ENCODE measurements at regions not wholly inside any gene's neighbourhood (a gene's known extent, or its start where the extent isn't known, plus 50 kb on each side); places are given as distances from the start of the nearest gene placed in this dataset.

DNA sequence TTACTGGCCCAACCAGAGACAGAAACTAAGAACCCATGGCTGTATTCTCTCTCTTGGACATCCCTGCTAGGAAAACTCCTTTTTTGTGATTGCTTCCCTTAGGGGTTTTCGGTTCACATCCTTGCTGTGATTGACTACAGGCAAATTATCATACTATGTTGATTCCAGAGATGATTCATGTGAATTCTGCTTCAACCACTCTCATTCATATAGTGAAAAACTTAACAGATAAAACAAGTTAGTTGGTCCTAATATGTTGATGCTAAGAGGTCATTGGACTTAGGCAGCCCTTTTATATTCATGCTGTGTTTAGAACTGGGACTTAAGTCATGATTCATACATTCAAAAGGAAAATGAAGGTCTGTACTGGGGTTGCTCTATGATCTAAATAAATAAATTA lies 76.9 kb upstream of the CCN2 start:
- no peak for DNase-seq (ENCODE audit: low spot score)
- no peaks in the 10 kb centered on the region for H3K79me2 ChIP-seq (ENCODE audit: insufficient read depth, low read length)
- CTCF ChIA-PET (ENCODE audit: low intra/inter-chr PET ratio, low total read pairs), result no interaction called here
- intact Hi-C loops (cut with micrococcal nuclease; ENCODE audit: unreplicated experiment), result loop anchor here (1.0 kb wide), 1 partner anchor 21 kb away; no protein-coding TSS in a partner anchor
- no peaks in the 10 kb centered on the region for H3K36me3 ChIP-seq (replicated peaks in 1 of 2; ENCODE audit: control insufficient read depth in 1 of 2, insufficient read depth in 2 of 2, low read length in 2 of 2)
- in situ Hi-C loops (cut with HindIII; ENCODE audit: extremely low pct_ligation_motif_present, low pct_unique_long_range_greater_than_20kb), result no loop called here
- no peaks in the 10 kb centered on the region for H4K20me1 ChIP-seq (ENCODE audit: insufficient read depth, low read length)
- no peak overlapping the region for H3K9ac ChIP-seq (ENCODE audit: insufficient read depth, low read depth, low read length)
- TF ChIP-seq, protein P1, sequence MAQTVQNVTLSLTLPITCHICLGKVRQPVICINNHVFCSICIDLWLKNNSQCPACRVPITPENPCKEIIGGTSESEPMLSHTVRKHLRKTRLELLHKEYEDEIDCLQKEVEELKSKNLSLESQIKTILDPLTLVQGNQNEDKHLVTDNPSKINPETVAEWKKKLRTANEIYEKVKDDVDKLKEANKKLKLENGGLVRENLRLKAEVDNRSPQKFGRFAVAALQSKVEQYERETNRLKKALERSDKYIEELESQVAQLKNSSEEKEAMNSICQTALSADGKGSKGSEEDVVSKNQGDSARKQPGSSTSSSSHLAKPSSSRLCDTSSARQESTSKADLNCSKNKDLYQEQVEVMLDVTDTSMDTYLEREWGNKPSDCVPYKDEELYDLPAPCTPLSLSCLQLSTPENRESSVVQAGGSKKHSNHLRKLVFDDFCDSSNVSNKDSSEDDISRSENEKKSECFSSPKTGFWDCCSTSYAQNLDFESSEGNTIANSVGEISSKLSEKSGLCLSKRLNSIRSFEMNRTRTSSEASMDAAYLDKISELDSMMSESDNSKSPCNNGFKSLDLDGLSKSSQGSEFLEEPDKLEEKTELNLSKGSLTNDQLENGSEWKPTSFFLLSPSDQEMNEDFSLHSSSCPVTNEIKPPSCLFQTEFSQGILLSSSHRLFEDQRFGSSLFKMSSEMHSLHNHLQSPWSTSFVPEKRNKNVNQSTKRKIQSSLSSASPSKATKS (CRISPR knock-in tag; IDR thresholded peaks at IDR 0.05), result no peak
- TF ChIP-seq, protein P2, sequence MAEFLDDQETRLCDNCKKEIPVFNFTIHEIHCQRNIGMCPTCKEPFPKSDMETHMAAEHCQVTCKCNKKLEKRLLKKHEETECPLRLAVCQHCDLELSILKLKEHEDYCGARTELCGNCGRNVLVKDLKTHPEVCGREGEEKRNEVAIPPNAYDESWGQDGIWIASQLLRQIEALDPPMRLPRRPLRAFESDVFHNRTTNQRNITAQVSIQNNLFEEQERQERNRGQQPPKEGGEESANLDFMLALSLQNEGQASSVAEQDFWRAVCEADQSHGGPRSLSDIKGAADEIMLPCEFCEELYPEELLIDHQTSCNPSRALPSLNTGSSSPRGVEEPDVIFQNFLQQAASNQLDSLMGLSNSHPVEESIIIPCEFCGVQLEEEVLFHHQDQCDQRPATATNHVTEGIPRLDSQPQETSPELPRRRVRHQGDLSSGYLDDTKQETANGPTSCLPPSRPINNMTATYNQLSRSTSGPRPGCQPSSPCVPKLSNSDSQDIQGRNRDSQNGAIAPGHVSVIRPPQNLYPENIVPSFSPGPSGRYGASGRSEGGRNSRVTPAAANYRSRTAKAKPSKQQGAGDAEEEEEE (CRISPR knock-in tag; IDR thresholded peaks at IDR 0.05; ENCODE audit: borderline replicate concordance), result no peak
- TF ChIP-seq ZNF383 (CRISPR knock-in tag; IDR thresholded peaks at IDR 0.05; ENCODE audit: borderline replicate concordance), result no peak
- TF ChIP-seq HNF4G (IDR thresholded peaks at IDR 0.05; ENCODE audit: borderline replicate concordance, low read depth, low read length), result no peak
- no peak for TF ChIP-seq HNF4G (CRISPR knock-in tag; IDR thresholded peaks at IDR 0.05; ENCODE audit: borderline replicate concordance, low read depth)
- TF ChIP-seq ZNF230 (CRISPR knock-in tag; IDR thresholded peaks at IDR 0.05), result no peak
- TF ChIP-seq ZNF343 (CRISPR knock-in tag; IDR thresholded peaks at IDR 0.05), result no peak
- TF ChIP-seq ZBTB42 (CRISPR knock-in tag; IDR thresholded peaks at IDR 0.05), result no peak
- TF ChIP-seq ZFYVE20 (CRISPR knock-in tag; IDR thresholded peaks at IDR 0.05; ENCODE audit: borderline replicate concordance, low read depth), result no peak
- TF ChIP-seq ZNF33A (CRISPR knock-in tag; IDR thresholded peaks at IDR 0.05; ENCODE audit: borderline replicate concordance), result no peak
- TF ChIP-seq ZNF276 (CRISPR knock-in tag; IDR thresholded peaks at IDR 0.05; ENCODE audit: low read depth), result no peak
- TF ChIP-seq ZMAT3 (CRISPR knock-in tag; conservative IDR thresholded peaks at IDR 0.05), result no peak
- TF ChIP-seq SMAD9 (CRISPR knock-in tag; IDR thresholded peaks at IDR 0.05), result no peak
- no peak for TF ChIP-seq ZNF512 (CRISPR knock-in tag; IDR thresholded peaks at IDR 0.05)
- TF ChIP-seq TEAD3 (CRISPR knock-in tag; optimal IDR thresholded peaks at IDR 0.05; ENCODE audit: borderline replicate concordance), result no peak
- TF ChIP-seq TARDBP (CRISPR knock-in tag; IDR thresholded peaks at IDR 0.05), result no peak
- no peak for TF ChIP-seq ATF5 (CRISPR knock-in tag; IDR thresholded peaks at IDR 0.05; ENCODE audit: low read depth)
- TF ChIP-seq MEIS1 (CRISPR knock-in tag; IDR thresholded peaks at IDR 0.05; ENCODE audit: borderline replicate concordance), result no peak
- no peaks in the 10 kb centered on the region for H3K9me3 ChIP-seq (ENCODE audit: low read length)
- no TSS peak for BruUV-seq (replicated peaks)
- 63% methylated on average over 1 of the region's 1 CpG for WGBS (ENCODE audit: low lambda C conversion rate)
- H3K4me3 ChIP-seq (replicated peaks in 1 of 3; ENCODE audit: insufficient read depth in 1 of 3, low read depth in 2 of 3, low read length in 3 of 3), result no peak overlapping the region
- no peaks in the 10 kb centered on the region for H3K27me3 ChIP-seq (ENCODE audit: control insufficient read depth in 1 of 2, insufficient read depth in 2 of 2, low read length in 2 of 2)
- H3K4me1 ChIP-seq (ENCODE audit: insufficient read depth, low read length), result peaks cover 17% of the 10 kb centered on the region
- no peak for FAIRE-seq
- H2AFZ ChIP-seq (ENCODE audit: low read length), result no peak overlapping the region
- no peak for ATAC-seq
- POLR2A ChIA-PET, result interaction anchor here (1.5 kb wide), 1 partner anchor 77 kb away, joined by 6 read pairs; the partner anchor contains the start of gene CCN2
- no peak overlapping the region for H3K4me2 ChIP-seq (ENCODE audit: low read depth, low read length)
- H3K27ac ChIP-seq (ENCODE audit: extremely low read length, insufficient read depth, low read length), result no peak overlapping the region

All from HepG2 (cell line).